ENCODE measurements at regions not wholly inside any gene's neighbourhood (a gene's known extent, or its start where the extent isn't known, plus 50 kb on each side); places are given as distances from the start of the nearest gene placed in this dataset.
"Not testable (repeated sequence)": the region's sequence is repeated elsewhere in the genome, so short reads cannot be mapped to it uniquely, and the experiment has no call there.

- DNase-seq (ENCODE audit: low read depth, low spot score); H3K4me3 ChIP-seq (ENCODE audit: low read length); H3K36me3 ChIP-seq (ENCODE audit: control insufficient read depth, insufficient read depth, low read length); H3K27me3 ChIP-seq (ENCODE audit: control insufficient read depth, insufficient read depth, low read length); H3K9me3 ChIP-seq (ENCODE audit: control insufficient read depth, insufficient read depth, low read length); H3K4me1 ChIP-seq (ENCODE audit: control insufficient read depth, insufficient read depth, low read length); H3K27ac ChIP-seq (ENCODE audit: low read length): not testable (repeated sequence)
- WGBS (ENCODE audit: insufficient coverage, insufficient read length): no CpG with 5 or more reads among the region's 5 CpGs
Measured at GRCh38 chr2:212875950-212876349, 275.5 kb downstream of the IKZF2 start.

GRCh38 chr2:212873256-212873655 lies 278.2 kb downstream of the IKZF2 start:
- DNase-seq (ENCODE audit: low read depth, low spot score): no peak
- Histone ChIP-seq H3K4me1 (ENCODE audit: control insufficient read depth, insufficient read depth, low read length) (no peaks in the 10 kb centered on the region), H3K27me3 (ENCODE audit: control insufficient read depth, insufficient read depth, low read length) (no peaks in the 10 kb centered on the region), H3K9me3 (ENCODE audit: control insufficient read depth, insufficient read depth, low read length) (0 out of 2 replicates have a peak, but pooled peaks cover 1% of the 10 kb centered on the region), H3K4me3 (ENCODE audit: low read length) (no peak overlapping the region), H3K27ac (ENCODE audit: low read length) (no peak overlapping the region), H3K36me3 (ENCODE audit: control insufficient read depth, insufficient read depth, low read length) (no peaks in the 10 kb centered on the region)
- no CpG with 5 or more reads among the region's 2 CpGs for WGBS (ENCODE audit: insufficient coverage, insufficient read length)

DNA sequence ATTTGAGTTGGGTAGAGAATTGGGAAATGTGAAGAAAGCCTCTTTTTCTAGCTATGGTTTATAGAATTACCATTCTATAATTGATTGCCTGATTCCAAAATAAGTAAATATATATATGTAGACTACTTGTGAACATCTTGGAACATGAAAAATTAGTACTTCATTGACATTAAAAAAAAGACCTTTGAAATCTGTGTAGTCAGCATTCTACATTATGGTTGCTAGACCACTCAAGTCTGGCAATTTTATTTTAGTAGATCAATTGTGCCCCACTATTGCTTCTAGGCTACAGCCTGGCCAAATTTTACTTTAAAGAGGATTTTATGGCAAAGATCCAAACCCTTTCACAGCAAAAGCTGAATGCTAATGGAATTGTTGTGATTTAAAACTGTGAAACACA lies 279.8 kb downstream of the IKZF2 start:
- Histone ChIP-seq H3K27ac (ENCODE audit: low read length) (no peak overlapping the region), H3K4me1 (ENCODE audit: control insufficient read depth, insufficient read depth, low read length) (no peaks in the 10 kb centered on the region), H3K27me3 (ENCODE audit: control insufficient read depth, insufficient read depth, low read length) (no peaks in the 10 kb centered on the region), H3K36me3 (ENCODE audit: control insufficient read depth, insufficient read depth, low read length) (no peaks in the 10 kb centered on the region), H3K4me3 (ENCODE audit: low read length) (no peak overlapping the region), H3K9me3 (ENCODE audit: control insufficient read depth, insufficient read depth, low read length) (0 out of 2 replicates have a peak, but pooled peaks cover 1% of the 10 kb centered on the region)
- DNase-seq (ENCODE audit: low read depth, low spot score): no peak

- no peak for DNase-seq (ENCODE audit: low read depth, low spot score)
- Histone ChIP-seq H3K27ac (ENCODE audit: low read length) (no peak overlapping the region), H3K36me3 (ENCODE audit: control insufficient read depth, insufficient read depth, low read length) (no peaks in the 10 kb centered on the region), H3K4me1 (ENCODE audit: control insufficient read depth, insufficient read depth, low read length) (no peaks in the 10 kb centered on the region), H3K9me3 (ENCODE audit: control insufficient read depth, insufficient read depth, low read length) (no peaks in the 10 kb centered on the region), H3K4me3 (ENCODE audit: low read length) (no peak overlapping the region), H3K27me3 (ENCODE audit: control insufficient read depth, insufficient read depth, low read length) (no peaks in the 10 kb centered on the region)
- no CpG with 5 or more reads among the region's 2 CpGs for WGBS (ENCODE audit: insufficient coverage, insufficient read length)
Measured at GRCh38 chr2:212864186-212864585, 287.2 kb downstream of the IKZF2 start.

GRCh38 chr2:212863185-212863588 lies 288.2 kb downstream of the IKZF2 start:
- peak; percentile 50 for DNase-seq (ENCODE audit: low read depth, low spot score)
- Histone ChIP-seq H3K36me3 (ENCODE audit: control insufficient read depth, insufficient read depth, low read length) (no peaks in the 10 kb centered on the region), H3K27ac (ENCODE audit: low read length) (no peak overlapping the region), H3K4me1 (ENCODE audit: control insufficient read depth, insufficient read depth, low read length) (no peaks in the 10 kb centered on the region), H3K27me3 (ENCODE audit: control insufficient read depth, insufficient read depth, low read length) (no peaks in the 10 kb centered on the region), H3K9me3 (ENCODE audit: control insufficient read depth, insufficient read depth, low read length) (no peaks in the 10 kb centered on the region), H3K4me3 (ENCODE audit: low read length) (no peak overlapping the region)
- no CpG with 5 or more reads among the region's 5 CpGs for WGBS (ENCODE audit: insufficient coverage, insufficient read length)

DNA sequence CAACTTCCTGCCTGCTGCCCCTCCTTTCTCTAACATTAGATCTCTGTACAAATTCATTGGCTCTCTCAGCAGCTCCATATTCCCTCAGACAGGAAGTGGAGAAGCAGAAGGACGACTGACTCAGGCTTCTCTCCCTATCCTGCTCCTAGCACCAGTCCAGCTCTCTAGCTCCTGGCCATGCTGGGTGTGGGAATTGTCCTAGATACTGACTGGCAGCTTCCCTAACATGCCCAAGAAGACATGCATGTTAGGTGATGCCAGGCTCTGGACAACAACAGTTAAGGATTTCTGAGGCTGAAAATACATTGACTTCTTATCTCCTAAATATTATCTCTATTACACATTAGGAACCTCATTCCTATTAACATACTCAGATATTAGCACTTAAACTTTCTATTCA lies 292.9 kb downstream of the IKZF2 start:
- H3K4me1 ChIP-seq (ENCODE audit: control insufficient read depth, insufficient read depth, low read length): no peaks in the 10 kb centered on the region
- no CpG with 5 or more reads among the region's 1 CpG for WGBS (ENCODE audit: insufficient coverage, insufficient read length)
- no peaks in the 10 kb centered on the region for H3K27me3 ChIP-seq (ENCODE audit: control insufficient read depth, insufficient read depth, low read length)
- H3K9me3 ChIP-seq (ENCODE audit: control insufficient read depth, insufficient read depth, low read length): no peaks in the 10 kb centered on the region
- no peak overlapping the region for H3K4me3 ChIP-seq (ENCODE audit: low read length)
- DNase-seq (ENCODE audit: low read depth, low spot score): no peak
- H3K36me3 ChIP-seq (ENCODE audit: control insufficient read depth, insufficient read depth, low read length): no peaks in the 10 kb centered on the region
- no peak overlapping the region for H3K27ac ChIP-seq (ENCODE audit: low read length)

- no peaks in the 10 kb centered on the region for H3K36me3 ChIP-seq (ENCODE audit: control insufficient read depth, insufficient read depth, low read length)
- no peaks in the 10 kb centered on the region for H3K9me3 ChIP-seq (ENCODE audit: control insufficient read depth, insufficient read depth, low read length)
- H3K4me3 ChIP-seq (ENCODE audit: low read length): no peak overlapping the region
- H3K27ac ChIP-seq (ENCODE audit: low read length): no peak overlapping the region
- no peak for DNase-seq (ENCODE audit: low read depth, low spot score)
- no CpG with 5 or more reads among the region's 4 CpGs for WGBS (ENCODE audit: insufficient coverage, insufficient read length)
- H3K4me1 ChIP-seq (ENCODE audit: control insufficient read depth, insufficient read depth, low read length): no peaks in the 10 kb centered on the region
- H3K27me3 ChIP-seq (ENCODE audit: control insufficient read depth, insufficient read depth, low read length): no peaks in the 10 kb centered on the region
Measured at GRCh38 chr2:212854771-212855170, 296.6 kb downstream of the IKZF2 start.

DNA sequence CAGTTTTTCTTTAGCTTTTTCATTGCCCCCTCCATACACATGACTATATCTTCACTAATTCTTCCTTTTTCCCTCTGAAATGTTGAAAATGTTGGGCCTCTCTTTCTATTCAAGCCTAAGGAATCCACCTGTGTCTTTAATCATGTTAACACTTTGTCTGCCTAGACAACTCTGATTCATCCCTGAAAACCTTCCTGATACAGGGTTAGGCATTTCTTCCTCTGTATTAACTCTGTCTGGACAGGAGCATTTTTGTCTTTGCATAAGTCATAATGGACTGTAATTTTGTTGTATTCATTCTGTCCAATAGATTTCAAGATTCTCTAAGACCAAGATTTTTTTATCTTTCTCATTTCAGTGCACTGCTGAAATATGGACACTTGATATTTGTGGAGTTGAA lies 297.3 kb downstream of the IKZF2 start:
- no peak for DNase-seq (ENCODE audit: low read depth, low spot score)
- Histone ChIP-seq H3K36me3 (ENCODE audit: control insufficient read depth, insufficient read depth, low read length) (no peaks in the 10 kb centered on the region), H3K4me1 (ENCODE audit: control insufficient read depth, insufficient read depth, low read length) (no peaks in the 10 kb centered on the region), H3K9me3 (ENCODE audit: control insufficient read depth, insufficient read depth, low read length) (no peaks in the 10 kb centered on the region), H3K27ac (ENCODE audit: low read length) (no peak overlapping the region), H3K4me3 (ENCODE audit: low read length) (no peak overlapping the region), H3K27me3 (ENCODE audit: control insufficient read depth, insufficient read depth, low read length) (no peaks in the 10 kb centered on the region)

DNA sequence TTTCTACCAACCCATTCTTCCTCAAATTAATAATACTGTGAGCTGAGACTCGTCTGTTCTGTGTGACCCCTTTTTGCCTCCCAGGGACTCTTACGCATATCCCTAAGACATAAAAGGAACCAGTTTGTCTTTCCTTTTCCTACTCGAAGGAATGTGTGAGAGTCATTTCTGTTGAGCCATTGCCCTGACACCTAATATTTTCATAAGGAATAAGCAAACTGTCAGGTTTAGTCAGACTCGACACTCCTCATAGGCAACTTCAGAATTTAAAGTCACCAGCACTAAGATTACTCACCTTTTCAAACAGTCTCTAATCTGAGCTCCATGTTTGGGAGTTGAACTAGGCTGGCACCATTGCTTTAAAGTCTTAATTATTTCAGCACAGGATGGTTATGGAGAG lies 305.5 kb downstream of the IKZF2 start:
- WGBS (ENCODE audit: insufficient coverage, insufficient read length): no CpG with 5 or more reads among the region's 4 CpGs

GRCh38 chr2:212843409-212844199 lies 305.0 kb upstream of the ERBB4 start:
- DNase-seq (ENCODE audit: low read depth, low spot score): no peak
- Histone ChIP-seq H3K27ac (ENCODE audit: low read length) (no peak overlapping the region), H3K27me3 (ENCODE audit: control insufficient read depth, insufficient read depth, low read length) (no peaks in the 10 kb centered on the region), H3K9me3 (ENCODE audit: control insufficient read depth, insufficient read depth, low read length) (no peaks in the 10 kb centered on the region), H3K4me3 (ENCODE audit: low read length) (no peak overlapping the region), H3K4me1 (ENCODE audit: control insufficient read depth, insufficient read depth, low read length) (no peaks in the 10 kb centered on the region), H3K36me3 (ENCODE audit: control insufficient read depth, insufficient read depth, low read length) (no peaks in the 10 kb centered on the region)
- no CpG with 5 or more reads among the region's 3 CpGs for WGBS (ENCODE audit: insufficient coverage, insufficient read length)

More for the DNA sequence above, 305.5 kb downstream of the IKZF2 start:
- Histone ChIP-seq H3K4me3 (ENCODE audit: low read length) (no peak overlapping the region), H3K36me3 (ENCODE audit: control insufficient read depth, insufficient read depth, low read length) (no peaks in the 10 kb centered on the region), H3K9me3 (ENCODE audit: control insufficient read depth, insufficient read depth, low read length) (no peaks in the 10 kb centered on the region), H3K27ac (ENCODE audit: low read length) (no peak overlapping the region), H3K4me1 (ENCODE audit: control insufficient read depth, insufficient read depth, low read length) (no peaks in the 10 kb centered on the region), H3K27me3 (ENCODE audit: control insufficient read depth, insufficient read depth, low read length) (no peaks in the 10 kb centered on the region)
- DNase-seq (ENCODE audit: low read depth, low spot score): no peak

GRCh38 chr2:212842544-212843185 lies 304.1 kb upstream of the ERBB4 start:
- H3K4me1 ChIP-seq (ENCODE audit: control insufficient read depth, insufficient read depth, low read length): no peaks in the 10 kb centered on the region
- H3K9me3 ChIP-seq (ENCODE audit: control insufficient read depth, insufficient read depth, low read length): no peaks in the 10 kb centered on the region
- no CpG with 5 or more reads among the region's 2 CpGs for WGBS (ENCODE audit: insufficient coverage, insufficient read length)
- DNase-seq (ENCODE audit: low read depth, low spot score): no peak
- H3K27me3 ChIP-seq (ENCODE audit: control insufficient read depth, insufficient read depth, low read length): no peaks in the 10 kb centered on the region
- no peak overlapping the region for H3K4me3 ChIP-seq (ENCODE audit: low read length)
- H3K36me3 ChIP-seq (ENCODE audit: control insufficient read depth, insufficient read depth, low read length): no peaks in the 10 kb centered on the region
- H3K27ac ChIP-seq (ENCODE audit: low read length): no peak overlapping the region

All from iPS DF 6.9 (cell line).